BE2C (cell line): ENCODE measurements at regions not wholly inside any gene's neighbourhood (a gene's known extent, or its start where the extent isn't known, plus 50 kb on each side); places are given as distances from the start of the nearest gene placed in this dataset.
"Not testable (repeated sequence)": the region's sequence is repeated elsewhere in the genome, so short reads cannot be mapped to it uniquely, and the experiment has no call there.

Experiments
- DNase-seq: peaks from one replicate; pipeline ENCODE4 v3.0.0-alpha.2; 2020
- H3K27me3 ChIP-seq: fragments of 250-450 bp; sonication (Bioruptor Pico); 2 replicates; pipeline ENCODE4 v1.5.1; 2020; ENCODE audit warnings: mild to moderate bottlenecking
- H3K36me3 ChIP-seq: fragments of 250-450 bp; sonication (Bioruptor Pico); 2 replicates; pipeline ENCODE4 v1.5.1; 2020; ENCODE audit warnings: mild to moderate bottlenecking
- H3K4me1 ChIP-seq: fragments of 250-450 bp; sonication (Bioruptor Pico); 2 replicates; pipeline ENCODE4 v1.5.1; 2020
- H3K4me3 ChIP-seq: 2 replicates; pipeline ENCODE4 v1.5.1; 2011; ENCODE audit warnings: low read depth, low read length
- H3K9me3 ChIP-seq: fragments of 250-450 bp; sonication (Bioruptor Pico); 2 replicates; pipeline ENCODE4 v1.5.1; 2020
- CTCF ChIP-seq: IDR thresholded peaks from 2 replicates; pipeline ENCODE4 v1.5.1; 2012; ENCODE audit warnings: mild to moderate bottlenecking, low read depth, low read length

GRCh38 chr5:57360871-57361270, 121.7 kb downstream of the ACTBL2 start:
- no peak overlapping the region for H3K4me3 ChIP-seq
- no peak for TF ChIP-seq CTCF
- DNase-seq, result no peak
- H3K4me1 ChIP-seq, result no peaks in the 10 kb centered on the region
- H3K27me3 ChIP-seq, result no peaks in the 10 kb centered on the region
- H3K36me3 ChIP-seq, result no peaks in the 10 kb centered on the region
- no peaks in the 10 kb centered on the region for H3K9me3 ChIP-seq

GRCh38 chr5:57358796-57359592, 123.6 kb downstream of the ACTBL2 start:
- no peaks in the 10 kb centered on the region for H3K36me3 ChIP-seq
- no peak for TF ChIP-seq CTCF
- H3K4me3 ChIP-seq, result no peak overlapping the region
- no peaks in the 10 kb centered on the region for H3K4me1 ChIP-seq
- H3K9me3 ChIP-seq, result no peaks in the 10 kb centered on the region
- DNase-seq, result no peak
- H3K27me3 ChIP-seq, result no peaks in the 10 kb centered on the region

- not testable (repeated sequence) for H3K36me3 ChIP-seq, H3K27me3 ChIP-seq, H3K4me1 ChIP-seq, H3K9me3 ChIP-seq, H3K4me3 ChIP-seq, DNase-seq
These were observed 125.8 kb downstream of the ACTBL2 start for GRCh38 chr5:57356850-57357249.

GRCh38 chr5:57349214-57349613, 133.4 kb downstream of the ACTBL2 start:
- Histone ChIP-seq H3K4me3 (no peak overlapping the region), H3K9me3 (no peaks in the 10 kb centered on the region), H3K36me3 (no peaks in the 10 kb centered on the region), H3K27me3 (no peaks in the 10 kb centered on the region), H3K4me1 (peaks cover 3% of the 10 kb centered on the region; the same call in 1 of the 2 replicates)
- no peak for TF ChIP-seq CTCF
- no peak for DNase-seq

GRCh38 chr5:57348376-57349140, 134.1 kb downstream of the ACTBL2 start:
- H3K4me3 ChIP-seq, result no peak overlapping the region
- no peaks in the 10 kb centered on the region for H3K27me3 ChIP-seq
- H3K4me1 ChIP-seq, result peaks cover 3% of the 10 kb centered on the region; the same call in 1 of the 2 replicates
- TF ChIP-seq CTCF, result no peak
- H3K36me3 ChIP-seq, result no peaks in the 10 kb centered on the region
- H3K9me3 ChIP-seq, result no peaks in the 10 kb centered on the region
- DNase-seq, result no peak

GRCh38 chr5:57346328-57346727, 136.3 kb downstream of the ACTBL2 start:
- H3K4me1 ChIP-seq, result peaks cover 3% of the 10 kb centered on the region; the same call in 1 of the 2 replicates
- no peak overlapping the region for H3K4me3 ChIP-seq
- no peak for DNase-seq
- H3K9me3 ChIP-seq, result no peaks in the 10 kb centered on the region
- H3K27me3 ChIP-seq, result no peaks in the 10 kb centered on the region
- no peaks in the 10 kb centered on the region for H3K36me3 ChIP-seq
- TF ChIP-seq CTCF, result no peak
